Heart left ventricle (tissue), 13 donors: ENCODE measurements at regions not wholly inside any gene's neighbourhood (a gene's known extent, or its start where the extent isn't known, plus 50 kb on each side); places are given as distances from the start of the nearest gene placed in this dataset.

ENCODE experiments used
- CTCF ChIP-seq, 12 donors: fragments of 200-600 bp; sonication (generic) in 4 of 12; IDR thresholded peaks; one replicate each; pipeline versions ENCODE4 v1.5.0 to v1.8.0; 2018 to 2022; ENCODE audit warnings: antibody characterized with exemption in 12 of 12, mild to moderate bottlenecking in 5 of 12
- POLR2A ChIP-seq, 2 donors: fragments of 450-650 bp; IDR thresholded peaks; one replicate each; pipeline ENCODE4 v1.6.1; 2017; ENCODE audit warnings: antibody characterized with exemption in 2 of 2, mild to moderate bottlenecking in 2 of 2, moderate library complexity in 2 of 2
- donor health status: ischemic (EF 13 %, LVEDD 7.1; RV severe dilation, severe dysfunction).
- donor health status: DM: no; HTN: yes; CAD: no.
- donor health status: DM: no; HTN: no; CAD: no.
- donor health status: ischemic (EF 25% LVEDD 6.9; RV normal size, moderate dysfunction).
- donor health status: ischemic (EF 25% LVEDD 5.7; RV mildly dilated, moderate dysfunction).
- donor health status: ischemic (EF 35%, LVEDD 5.7; RV mildly dilated, moderate dysfunction).
- donor health status: nonischemic (EF 11% LVEDD 7.7; RV severe dilation, severe dysfunction).
- donor health status: DM: yes; HTN: yes; CAD: no.
- donor health status: PGD.
- donor health status: ischemic (EF 29% LVEDD 5.4; RV normal size, mild dysfunction).
- donor health status: nonischemic (EF 23%, LVEDD 6.1; RV moderate dilation, normal function).

DNA sequence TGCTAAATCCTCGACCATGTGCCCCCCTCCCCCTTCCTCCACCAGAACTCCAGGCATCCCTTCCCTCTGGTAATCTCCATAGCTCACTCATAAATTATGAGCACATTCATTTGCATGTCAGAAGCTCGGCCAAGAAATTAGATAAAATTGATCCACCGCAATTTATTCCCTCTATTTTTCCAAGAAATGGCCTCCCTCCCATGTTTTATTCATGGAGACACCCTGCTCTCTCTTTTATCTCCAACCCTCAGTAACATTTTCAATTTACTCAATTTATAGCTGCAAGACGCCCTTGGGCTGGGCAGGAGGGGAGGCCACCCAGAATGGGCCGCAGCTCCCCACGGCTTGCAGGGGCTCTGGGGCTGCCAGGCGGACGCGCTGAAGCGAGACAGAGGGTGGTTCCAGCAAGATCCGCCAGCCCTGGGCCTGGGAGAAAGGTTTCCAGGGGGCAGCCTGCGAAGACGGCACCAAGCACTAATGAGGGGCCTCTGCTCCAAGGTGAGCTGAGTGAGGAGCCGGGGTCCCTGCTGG is 54.7 kb upstream of the ZNF423 start:
- TF ChIP-seq CTCF (IDR thresholded peaks at IDR 0.05): no peak
- TF ChIP-seq POLR2A (IDR thresholded peaks at IDR 0.05): no peak
